Liver (tissue), 8 donors: ENCODE measurements at regions not wholly inside any gene's neighbourhood (a gene's known extent, or its start where the extent isn't known, plus 50 kb on each side); places are given as distances from the start of the nearest gene placed in this dataset.

Experiments
- DNase-seq: peaks from one replicate; pipeline ENCODE4 v3.0.0-alpha.2; 2017; ENCODE audit warnings: low spot score
- H3K27ac ChIP-seq, 2 donors: one replicate each; pipeline ENCODE4 v1.7.0; 2013; ENCODE audit warnings: inconsistent platforms in 2 of 2, low read length in 2 of 2, control low read depth in 1 of 2, low read depth in 1 of 2, mild to moderate bottlenecking in 1 of 2
- H3K27me3 ChIP-seq, 4 donors: one replicate each; pipeline versions ENCODE4 v1.6.1 to v1.7.0; 2013; ENCODE audit warnings: low read length in 3 of 4, inconsistent platforms in 1 of 4, mild to moderate bottlenecking in 1 of 4, moderate library complexity in 1 of 4; ENCODE audit not compliant: control insufficient read depth in 4 of 4, insufficient read depth in 4 of 4
- H3K36me3 ChIP-seq, 4 donors: one replicate each; pipeline versions ENCODE4 v1.6.1 to v1.7.0; 2013; ENCODE audit warnings: low read length in 3 of 4, mild to moderate bottlenecking in 3 of 4, low read depth in 1 of 4, moderate library complexity in 1 of 4; ENCODE audit not compliant: control insufficient read depth in 4 of 4, insufficient read depth in 3 of 4
- H3K4me1 ChIP-seq, 4 donors: one replicate each; pipeline versions ENCODE4 v1.6.1 to v1.7.0; 2013; ENCODE audit warnings: low read length in 3 of 4, mild to moderate bottlenecking in 3 of 4, moderate library complexity in 1 of 4; ENCODE audit not compliant: control insufficient read depth in 4 of 4, insufficient read depth in 4 of 4
- H3K4me3 ChIP-seq, 3 donors: one replicate each; pipeline versions ENCODE4 v1.6.1 to v1.7.0; 2013; ENCODE audit warnings: low read length in 3 of 3, control low read depth in 1 of 3, low read depth in 1 of 3, mild to moderate bottlenecking in 1 of 3
- H3K9ac ChIP-seq, 2 donors: one replicate each; pipeline ENCODE4 v1.7.0; 2013; ENCODE audit warnings: low read length in 2 of 2, mild to moderate bottlenecking in 2 of 2, moderate library complexity in 2 of 2, control low read depth in 1 of 2, low read depth in 1 of 2
- H3K9me3 ChIP-seq, 4 donors: one replicate each; pipeline versions ENCODE4 v1.6.1 to v1.7.0; 2013; ENCODE audit warnings: low read length in 3 of 4; ENCODE audit not compliant: control insufficient read depth in 4 of 4
- ATF3 ChIP-seq: IDR thresholded peaks from 2 replicates; pipeline ENCODE4 v1.6.1; 2016; ENCODE audit warnings: antibody characterized with exemption
- EGR1 ChIP-seq, 2 donors: IDR thresholded peaks; 2 replicates each; pipeline ENCODE4 v1.6.1; 2016 to 2018; ENCODE audit warnings: antibody characterized with exemption in 2 of 2, low read depth in 2 of 2
- FOXA1 ChIP-seq: IDR thresholded peaks from 2 replicates; pipeline ENCODE4 v1.6.1; 2016; ENCODE audit warnings: antibody characterized with exemption
- GABPA ChIP-seq, 2 donors: IDR thresholded peaks in 1 of 2; conservative IDR thresholded peaks in 1 of 2; 2 replicates each; pipeline ENCODE4 v1.6.1; 2016; ENCODE audit warnings: antibody characterized with exemption in 2 of 2, mild to moderate bottlenecking in 1 of 2, moderate library complexity in 1 of 2
- NR2F2 ChIP-seq: IDR thresholded peaks from 2 replicates; pipeline ENCODE4 v1.6.1; 2016; ENCODE audit warnings: antibody characterized with exemption
- REST ChIP-seq: IDR thresholded peaks from 2 replicates; pipeline ENCODE4 v1.6.1; 2016; ENCODE audit warnings: antibody characterized with exemption, mild to moderate bottlenecking
- SP1 ChIP-seq: IDR thresholded peaks from 2 replicates; pipeline ENCODE4 v1.6.1; 2018; ENCODE audit warnings: antibody characterized with exemption, mild to moderate bottlenecking
- WGBS: extraction: QIAGEN DNeasy Blood & Tissue Kit; methylation state at CpG from one replicate; pipeline ENCODE4 v1.1.7; 2013; 5-methylcytosine and 5-hydroxymethylcytosine counted together
- TF ChIP-seq, protein P1 (sequence below): fragments of 150-350 bp; IDR thresholded peaks from 2 replicates; pipeline ENCODE4 v1.5.1; 2017; ENCODE audit warnings: improper control_type of control experiment, low read depth, low read length; ENCODE audit not compliant: missing input control
- donor health status: healthy.
- donor health status: healthy.
- donor health status: healthy.
- donor health status: healthy.
- donor health status: healthy.

DNA sequence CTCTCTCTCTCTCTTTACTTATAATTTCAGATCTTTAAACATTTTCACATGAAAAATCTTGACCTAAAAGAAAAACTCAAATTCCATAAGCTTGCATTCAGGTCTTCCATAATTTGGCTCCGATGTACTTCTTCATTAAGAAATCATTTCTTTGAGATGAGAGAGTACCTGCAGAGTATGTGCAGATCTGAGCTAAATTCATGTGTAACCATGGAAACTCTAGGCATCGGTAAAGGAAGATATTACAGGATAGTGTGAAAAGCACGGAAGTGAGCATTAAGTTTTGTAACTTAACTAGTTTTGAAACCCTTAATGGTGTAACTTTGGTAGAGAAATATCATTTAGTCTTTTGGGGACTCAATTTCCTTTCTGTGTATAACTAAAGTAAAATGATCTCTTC is 295.9 kb upstream of the SOX4 start:
- Histone ChIP-seq H3K27ac (no peak overlapping the region), H3K4me3 (no peak overlapping the region), H3K36me3 (no peaks in the 10 kb centered on the region), H3K27me3 (no peaks in the 10 kb centered on the region), H3K4me1 (no peaks in the 10 kb centered on the region), H3K9ac (no peak overlapping the region), H3K9me3 (peaks cover 0 to 2% (median 0%) of the 10 kb centered on the region in 4 donors)
- WGBS: 93% methylated on average over 3 of the region's 3 CpGs
- no peak for TF ChIP-seq ATF3
- no peak for TF ChIP-seq SP1
- no peak for TF ChIP-seq GABPA (IDR thresholded peaks at IDR 0.05 in 1 of 2, conservative IDR thresholded peaks at IDR 0.05 in 1 of 2)
- TF ChIP-seq, protein P1, sequence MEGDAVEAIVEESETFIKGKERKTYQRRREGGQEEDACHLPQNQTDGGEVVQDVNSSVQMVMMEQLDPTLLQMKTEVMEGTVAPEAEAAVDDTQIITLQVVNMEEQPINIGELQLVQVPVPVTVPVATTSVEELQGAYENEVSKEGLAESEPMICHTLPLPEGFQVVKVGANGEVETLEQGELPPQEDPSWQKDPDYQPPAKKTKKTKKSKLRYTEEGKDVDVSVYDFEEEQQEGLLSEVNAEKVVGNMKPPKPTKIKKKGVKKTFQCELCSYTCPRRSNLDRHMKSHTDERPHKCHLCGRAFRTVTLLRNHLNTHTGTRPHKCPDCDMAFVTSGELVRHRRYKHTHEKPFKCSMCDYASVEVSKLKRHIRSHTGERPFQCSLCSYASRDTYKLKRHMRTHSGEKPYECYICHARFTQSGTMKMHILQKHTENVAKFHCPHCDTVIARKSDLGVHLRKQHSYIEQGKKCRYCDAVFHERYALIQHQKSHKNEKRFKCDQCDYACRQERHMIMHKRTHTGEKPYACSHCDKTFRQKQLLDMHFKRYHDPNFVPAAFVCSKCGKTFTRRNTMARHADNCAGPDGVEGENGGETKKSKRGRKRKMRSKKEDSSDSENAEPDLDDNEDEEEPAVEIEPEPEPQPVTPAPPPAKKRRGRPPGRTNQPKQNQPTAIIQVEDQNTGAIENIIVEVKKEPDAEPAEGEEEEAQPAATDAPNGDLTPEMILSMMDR: no peak
- no peak for TF ChIP-seq EGR1 (IDR thresholded peaks at IDR 0.05; ENCODE audit: low read depth in 2 of 2)
- no peak for TF ChIP-seq REST
- TF ChIP-seq NR2F2: no peak
- no peak for TF ChIP-seq FOXA1
- DNase-seq: no peak

GRCh38 chr6:21299216-21299615 is 294.3 kb upstream of the SOX4 start:
- Histone ChIP-seq H3K9ac (no peak overlapping the region), H3K4me1 (no peaks in the 10 kb centered on the region), H3K27me3 (no peaks in the 10 kb centered on the region), H3K36me3 (no peaks in the 10 kb centered on the region), H3K4me3 (no peak overlapping the region), H3K9me3 (peaks cover 0 to 2% (median 0%) of the 10 kb centered on the region in 4 donors), H3K27ac (no peak overlapping the region)
- WGBS: 80% methylated on average over 2 of the region's 2 CpGs
- TF ChIP-seq ATF3: no peak
- no peak for DNase-seq

DNA sequence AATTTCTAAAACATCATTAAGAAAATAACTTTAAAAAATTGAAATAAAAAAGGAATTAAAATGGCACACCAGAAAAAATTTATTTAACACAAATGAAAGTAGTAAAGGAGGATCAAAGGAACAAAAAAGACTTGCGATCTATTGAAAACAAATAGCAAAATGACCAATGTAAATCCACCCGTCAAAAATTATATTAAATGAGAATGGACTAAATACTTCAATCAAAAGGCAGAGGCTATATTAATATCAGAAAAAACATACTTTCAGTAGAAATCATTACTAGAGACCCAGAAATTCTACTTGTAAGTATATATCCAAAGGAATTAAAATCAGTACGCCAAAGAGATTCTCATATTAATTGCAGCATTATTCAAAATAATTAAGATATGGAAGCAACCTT is 293.1 kb upstream of the SOX4 start:
- H3K4me3 ChIP-seq: no peak overlapping the region
- peaks cover 0 to 2% (median 0%) of the 10 kb centered on the region in 4 donors for H3K9me3 ChIP-seq
- no peak for TF ChIP-seq SP1
- no peaks in the 10 kb centered on the region for H3K36me3 ChIP-seq
- 97% methylated on average over 3 of the region's 3 CpGs for WGBS
- H3K27me3 ChIP-seq: no peaks in the 10 kb centered on the region
- H3K4me1 ChIP-seq: no peaks in the 10 kb centered on the region
- no peak overlapping the region for H3K27ac ChIP-seq
- DNase-seq: no peak
- H3K9ac ChIP-seq: no peak overlapping the region
